ENCODE measurements at regions not wholly inside any gene's neighbourhood (a gene's known extent, or its start where the extent isn't known, plus 50 kb on each side); places are given as distances from the start of the nearest gene placed in this dataset.

GRCh38 chr1:50289495-50289894 lies 133.7 kb downstream of the DMRTA2 start:
- DNase-seq: no peak

GRCh38 chr1:50285994-50286393 lies 137.2 kb downstream of the DMRTA2 start:
- no peak for DNase-seq

- DNase-seq: no peak
Measured at GRCh38 chr1:50279622-50280330, 143.5 kb downstream of the DMRTA2 start.

- DNase-seq: no peak
Measured at GRCh38 chr1:50278961-50279360, 144.3 kb downstream of the DMRTA2 start.

GRCh38 chr1:50278410-50278809 lies 144.8 kb downstream of the DMRTA2 start:
- no peak for DNase-seq

GRCh38 chr1:50275566-50275965 lies 147.7 kb downstream of the DMRTA2 start:
- peak; percentile 86 for DNase-seq

GRCh38 chr1:50272912-50273311 lies 150.3 kb downstream of the DMRTA2 start:
- peak; percentile 86 for DNase-seq

GRCh38 chr1:50271968-50272578 lies 151.2 kb downstream of the DMRTA2 start:
- DNase-seq: no peak

- DNase-seq: no peak
Measured at GRCh38 chr1:50271337-50271736, 151.9 kb downstream of the DMRTA2 start.

GRCh38 chr1:50270926-50271325 lies 152.3 kb downstream of the DMRTA2 start:
- no peak for DNase-seq

GRCh38 chr1:50268049-50268448 lies 155.2 kb downstream of the DMRTA2 start:
- no peak for DNase-seq

- no peak for DNase-seq
Measured at GRCh38 chr1:50266509-50266908, 156.7 kb downstream of the DMRTA2 start.

- DNase-seq: no peak
Measured at GRCh38 chr1:50265790-50266314, 157.1 kb downstream of the ELAVL4 start.

- DNase-seq: no peak
Measured at GRCh38 chr1:50264590-50264989, 155.9 kb downstream of the ELAVL4 start.

GRCh38 chr1:50262436-50262835 lies 153.7 kb downstream of the ELAVL4 start:
- DNase-seq: no peak

- DNase-seq: no peak
Measured at GRCh38 chr1:50261951-50262350, 153.2 kb downstream of the ELAVL4 start.

- DNase-seq: no peak
Measured at GRCh38 chr1:50257940-50258685, 149.4 kb downstream of the ELAVL4 start.

GRCh38 chr1:50257029-50257428 lies 148.3 kb downstream of the ELAVL4 start:
- DNase-seq: no peak
